Renal pelvis (tissue), 1 donor: ENCODE measurements at regions not wholly inside any gene's neighbourhood (a gene's known extent, or its start where the extent isn't known, plus 50 kb on each side); places are given as distances from the start of the nearest gene placed in this dataset.

Experiments
- DNase-seq: peaks from one replicate; pipeline ENCODE4 v3.0.0-alpha.2; 2013

GRCh38 chrX:17206584-17206983, 168.4 kb upstream of the NHS start:
- no peak for DNase-seq

- no peak for DNase-seq
Observed at GRCh38 chrX:17214962-17215361, 160.0 kb upstream of the NHS start.

GRCh38 chrX:17226736-17227135, 148.3 kb upstream of the NHS start:
- no peak for DNase-seq

GRCh38 chrX:17237146-17237545, 137.9 kb upstream of the NHS start:
- no peak for DNase-seq

GRCh38 chrX:17242470-17242869, 132.5 kb upstream of the NHS start:
- DNase-seq, result peak; percentile 39

- DNase-seq, result no peak
Observed at GRCh38 chrX:17247144-17247543, 127.9 kb upstream of the NHS start.

- no peak for DNase-seq
Observed at GRCh38 chrX:17262123-17262522, 112.9 kb upstream of the NHS start.

GRCh38 chrX:17266136-17266535, 108.9 kb upstream of the NHS start:
- DNase-seq, result no peak

- DNase-seq, result no peak
Observed at GRCh38 chrX:17278961-17279360, 96.0 kb upstream of the NHS start.

- no peak for DNase-seq
Observed at GRCh38 chrX:17285983-17286382, 89.0 kb upstream of the NHS start.

GRCh38 chrX:17291171-17291900, 83.7 kb upstream of the NHS start:
- DNase-seq, result no peak

GRCh38 chrX:17292111-17292527, 82.9 kb upstream of the NHS start:
- DNase-seq, result no peak

- no peak for DNase-seq
Observed at GRCh38 chrX:17294561-17294960, 80.4 kb upstream of the NHS start.

GRCh38 chrX:17295791-17296190, 79.2 kb upstream of the NHS start:
- no peak for DNase-seq

GRCh38 chrX:17298564-17298963, 76.4 kb upstream of the NHS start:
- DNase-seq, result no peak

GRCh38 chrX:17299206-17299605, 75.8 kb upstream of the NHS start:
- DNase-seq, result no peak

GRCh38 chrX:17323397-17323796, 51.6 kb upstream of the NHS start:
- no peak for DNase-seq
